Lung (tissue), 11 donors: ENCODE measurements at regions not wholly inside any gene's neighbourhood (a gene's known extent, or its start where the extent isn't known, plus 50 kb on each side); places are given as distances from the start of the nearest gene placed in this dataset.

Experiments used
- ATAC-seq: fragments of 200-7000 bp; cut with Tn5 transposase; one replicate; pipeline ENCODE4 v1.9.1; 2020; ENCODE audit warnings: moderate number of reproducible peaks; ENCODE audit not compliant: insufficient read depth, low FRiP score
- DNase-seq, 3 donors: peaks; one replicate each; pipeline ENCODE4 v3.0.0-alpha.2; 2013 to 2017
- H3K27ac ChIP-seq, 2 donors: one replicate each; pipeline ENCODE4 v1.5.1; 2013; ENCODE audit warnings: mild to moderate bottlenecking in 2 of 2, moderate library complexity in 2 of 2, control low read depth in 1 of 2, inconsistent platforms in 1 of 2, low read depth in 1 of 2, low read length in 1 of 2
- H3K27me3 ChIP-seq, 3 donors: one replicate each; pipeline ENCODE4 v1.5.1; 2013; ENCODE audit warnings: low read length in 2 of 3; ENCODE audit not compliant: control insufficient read depth in 3 of 3, insufficient read depth in 3 of 3
- H3K36me3 ChIP-seq, 4 donors: one replicate each; pipeline ENCODE4 v1.5.1; 2013; ENCODE audit warnings: low read length in 4 of 4, mild to moderate bottlenecking in 1 of 4, moderate library complexity in 1 of 4; ENCODE audit not compliant: control insufficient read depth in 4 of 4, insufficient read depth in 4 of 4
- H3K4me1 ChIP-seq, 5 donors: one replicate each; pipeline ENCODE4 v1.5.1; 2013; ENCODE audit warnings: low read length in 5 of 5, mild to moderate bottlenecking in 2 of 5, moderate library complexity in 1 of 5; ENCODE audit not compliant: control insufficient read depth in 5 of 5, insufficient read depth in 5 of 5
- H3K4me3 ChIP-seq: one replicate; pipeline ENCODE4 v1.5.1; 2013; ENCODE audit warnings: mild to moderate bottlenecking, control low read depth, moderate library complexity
- H3K9ac ChIP-seq, 2 donors: one replicate each; pipeline ENCODE4 v1.5.1; 2013; ENCODE audit warnings: low read length in 2 of 2, control low read depth in 1 of 2; ENCODE audit not compliant: insufficient read depth in 1 of 2
- H3K9me3 ChIP-seq, 4 donors: one replicate each; pipeline ENCODE4 v1.5.1; 2013; ENCODE audit warnings: low read length in 3 of 4, mild to moderate bottlenecking in 1 of 4, moderate library complexity in 1 of 4; ENCODE audit not compliant: control insufficient read depth in 4 of 4, insufficient read depth in 3 of 4
- WGBS, 2 donors: extraction: QIAGEN DNeasy Blood & Tissue Kit; methylation state at CpG; one replicate each; pipeline ENCODE4 v1.1.7; 2013; 5-methylcytosine and 5-hydroxymethylcytosine counted together
- TF ChIP-seq, protein P1 (sequence below): IDR thresholded peaks from 2 replicates; pipeline ENCODE4 v1.5.1; 2012; ENCODE audit warnings: mild to moderate bottlenecking; ENCODE audit errors: control extremely low read depth, extremely low read depth
- donor health status: control.
- donor health status: control.
- donor health status: Bipolar disorder and iron deficiency.
- donor health status: healthy.
- donor health status: DM: yes; HTN: yes; CAD: no.

DNA sequence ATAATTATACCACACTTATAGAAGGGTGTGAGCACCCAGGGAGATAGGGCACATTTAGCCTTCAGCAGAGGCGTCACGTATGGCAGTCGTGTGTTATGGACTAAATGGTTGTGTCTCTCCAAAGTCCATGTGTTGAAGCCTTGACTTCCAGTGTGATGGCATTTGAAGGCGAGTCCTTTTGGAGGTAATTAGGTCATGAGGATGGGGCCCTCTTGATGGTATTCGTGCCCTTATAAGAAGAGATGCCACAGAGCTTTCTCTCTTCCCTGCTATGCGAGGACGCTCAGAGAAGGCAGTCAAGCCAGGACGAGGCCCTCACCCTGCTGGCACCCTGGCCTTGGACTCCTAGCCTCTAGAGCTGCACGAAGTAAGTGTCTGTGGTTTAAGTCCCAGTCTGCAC, 375.0 kb upstream of the C1orf174 start:
- H3K36me3 ChIP-seq = no peaks in the 10 kb centered on the region
- TF ChIP-seq, protein P1, sequence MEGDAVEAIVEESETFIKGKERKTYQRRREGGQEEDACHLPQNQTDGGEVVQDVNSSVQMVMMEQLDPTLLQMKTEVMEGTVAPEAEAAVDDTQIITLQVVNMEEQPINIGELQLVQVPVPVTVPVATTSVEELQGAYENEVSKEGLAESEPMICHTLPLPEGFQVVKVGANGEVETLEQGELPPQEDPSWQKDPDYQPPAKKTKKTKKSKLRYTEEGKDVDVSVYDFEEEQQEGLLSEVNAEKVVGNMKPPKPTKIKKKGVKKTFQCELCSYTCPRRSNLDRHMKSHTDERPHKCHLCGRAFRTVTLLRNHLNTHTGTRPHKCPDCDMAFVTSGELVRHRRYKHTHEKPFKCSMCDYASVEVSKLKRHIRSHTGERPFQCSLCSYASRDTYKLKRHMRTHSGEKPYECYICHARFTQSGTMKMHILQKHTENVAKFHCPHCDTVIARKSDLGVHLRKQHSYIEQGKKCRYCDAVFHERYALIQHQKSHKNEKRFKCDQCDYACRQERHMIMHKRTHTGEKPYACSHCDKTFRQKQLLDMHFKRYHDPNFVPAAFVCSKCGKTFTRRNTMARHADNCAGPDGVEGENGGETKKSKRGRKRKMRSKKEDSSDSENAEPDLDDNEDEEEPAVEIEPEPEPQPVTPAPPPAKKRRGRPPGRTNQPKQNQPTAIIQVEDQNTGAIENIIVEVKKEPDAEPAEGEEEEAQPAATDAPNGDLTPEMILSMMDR = no peak
- no peak overlapping the region for H3K27ac ChIP-seq
- 87 to 89% methylated on average over 9 of the region's 9 CpGs for WGBS, 2 donors
- H3K9ac ChIP-seq = no peak overlapping the region
- peaks cover 0 to 5% (median 0%) of the 10 kb centered on the region in 3 donors for H3K27me3 ChIP-seq
- DNase-seq = no peak
- H3K4me1 ChIP-seq = no peaks in the 10 kb centered on the region
- no peak overlapping the region for H3K4me3 ChIP-seq
- peaks cover 0 to 19% (median 6%) of the 10 kb centered on the region in 4 donors for H3K9me3 ChIP-seq
- no peak for ATAC-seq

DNA sequence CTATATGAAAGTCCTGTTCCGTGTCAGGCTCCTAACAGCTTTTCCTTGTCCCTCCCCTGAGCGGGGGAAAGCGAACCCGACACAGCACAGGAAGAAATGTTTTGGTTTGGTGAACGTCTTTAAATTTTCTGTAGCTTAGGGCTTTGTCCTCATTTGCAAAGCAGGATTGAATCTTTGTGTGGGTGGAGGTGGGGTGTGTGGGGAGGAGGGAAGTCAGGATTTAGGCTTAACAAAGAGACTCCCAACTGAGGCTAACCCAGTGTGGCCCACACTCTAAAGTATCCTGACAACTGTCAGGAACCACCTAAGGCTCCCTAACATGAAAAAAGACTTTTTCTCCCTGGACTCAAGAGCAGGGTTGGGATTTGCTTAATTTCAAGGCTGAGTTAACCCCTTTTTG, 376.2 kb upstream of the C1orf174 start:
- Histone ChIP-seq H3K27ac (no peak overlapping the region), H3K4me3 (no peak overlapping the region), H3K9me3 (peaks cover 0 to 19% (median 6%) of the 10 kb centered on the region in 4 donors), H3K27me3 (peaks cover 0 to 5% (median 0%) of the 10 kb centered on the region in 3 donors), H3K9ac (no peak overlapping the region), H3K4me1 (no peaks in the 10 kb centered on the region), H3K36me3 (no peaks in the 10 kb centered on the region)
- 24 to 31% methylated on average over 5 of the region's 5 CpGs for WGBS, 2 donors
- ATAC-seq (no peak), DNase-seq (no peak)
- TF ChIP-seq, protein P1 = no peak

DNA sequence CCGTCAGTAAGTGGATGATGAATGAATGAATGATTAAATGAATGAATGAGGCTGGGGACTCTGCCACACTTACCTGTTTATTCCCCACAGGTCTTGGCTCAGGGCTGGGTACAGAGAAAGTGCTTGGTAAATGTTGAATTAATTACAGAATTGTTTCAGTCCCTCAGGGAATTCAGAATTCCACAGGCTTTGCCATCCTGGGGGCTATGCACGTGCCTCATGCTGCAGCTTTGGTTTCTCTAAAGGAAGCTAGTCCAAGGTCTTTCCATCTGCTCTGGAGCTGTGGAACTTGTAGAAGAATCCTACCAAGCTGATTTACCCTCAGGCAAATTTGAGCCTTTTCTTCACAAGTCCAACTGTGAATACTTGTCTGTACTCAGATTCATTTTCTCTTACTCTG, 376.8 kb upstream of the AJAP1 start:
- ATAC-seq = no peak
- Histone ChIP-seq H3K27ac (no peak overlapping the region), H3K4me3 (no peak overlapping the region), H3K4me1 (no peaks in the 10 kb centered on the region), H3K9ac (no peak overlapping the region), H3K9me3 (peaks cover 0 to 20% (median 7%) of the 10 kb centered on the region in 4 donors), H3K36me3 (no peaks in the 10 kb centered on the region), H3K27me3 (no peaks in the 10 kb centered on the region)
- DNase-seq = no peak
- TF ChIP-seq, protein P1 = no peak
- WGBS, 2 donors = 66 to 75% methylated on average over 2 of the region's 2 CpGs

DNA sequence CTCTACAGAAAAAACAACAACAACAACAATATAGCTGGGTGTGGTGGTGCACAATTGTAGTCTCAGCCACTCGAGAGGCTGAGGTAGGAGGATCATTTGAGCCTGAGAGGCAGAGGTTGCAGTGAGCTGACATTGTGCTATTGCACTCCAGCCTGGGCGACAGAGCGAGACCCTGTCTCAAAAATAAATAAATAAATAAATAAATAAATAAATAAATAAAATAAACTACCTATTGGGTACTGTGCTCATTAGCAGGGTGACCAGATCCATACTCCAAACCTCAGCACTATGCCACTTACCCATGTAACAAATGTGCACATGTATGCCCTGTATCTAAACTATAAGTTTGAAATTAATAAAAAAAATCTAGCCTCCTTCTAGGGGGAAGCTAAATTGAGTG, 369.4 kb upstream of the AJAP1 start:
- H3K4me1 ChIP-seq = no peaks in the 10 kb centered on the region
- ATAC-seq (no peak), DNase-seq (no peak)
- no peak overlapping the region for H3K4me3 ChIP-seq
- no peaks in the 10 kb centered on the region for H3K27me3 ChIP-seq
- TF ChIP-seq, protein P1 = no peak
- whole genome bisulfite sequencing, 2 donors = 77 to 82% methylated on average over 3 of the region's 3 CpGs
- H3K9ac ChIP-seq = no peak overlapping the region
- H3K9me3 ChIP-seq = peaks cover 0 to 3% (median 1%) of the 10 kb centered on the region in 4 donors
- H3K27ac ChIP-seq = no peak overlapping the region
- H3K36me3 ChIP-seq = no peaks in the 10 kb centered on the region
